GM19023 (cell line): ENCODE measurements at regions not wholly inside any gene's neighbourhood (a gene's known extent, or its start where the extent isn't known, plus 50 kb on each side); places are given as distances from the start of the nearest gene placed in this dataset.
"Not testable (repeated sequence)": the region's sequence is repeated elsewhere in the genome, so short reads cannot be mapped to it uniquely, and the experiment has no call there.

ENCODE experiments used
- ATAC-seq: cut with Tn5 transposase; IDR thresholded peaks from one replicate; pipeline ENCODE4 v1.9.1; 2021; ENCODE audit warnings: mild to moderate bottlenecking, moderate library complexity; ENCODE audit not compliant: unreplicated experiment

DNA sequence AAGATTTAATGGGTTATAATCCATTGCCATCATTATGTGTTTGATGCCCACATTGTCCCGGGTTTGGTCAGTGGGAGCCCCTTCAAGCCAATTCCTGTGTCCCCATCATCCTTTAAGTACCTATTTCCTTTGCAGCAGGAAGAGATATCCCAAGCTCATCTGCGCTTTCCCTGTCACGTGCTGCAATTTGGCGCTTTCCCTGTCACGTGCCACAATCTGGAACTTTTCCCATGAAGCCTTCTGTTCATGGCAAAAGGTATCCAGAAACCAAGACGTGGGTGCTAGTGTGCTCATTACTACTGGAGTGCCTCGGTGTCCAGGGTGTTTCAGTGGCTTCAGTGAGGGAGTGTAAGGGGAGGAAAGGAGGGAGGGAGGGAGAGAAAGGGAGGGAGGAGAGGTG, 168.5 kb downstream of the NPIPB11 start:
- no peak for ATAC-seq

DNA sequence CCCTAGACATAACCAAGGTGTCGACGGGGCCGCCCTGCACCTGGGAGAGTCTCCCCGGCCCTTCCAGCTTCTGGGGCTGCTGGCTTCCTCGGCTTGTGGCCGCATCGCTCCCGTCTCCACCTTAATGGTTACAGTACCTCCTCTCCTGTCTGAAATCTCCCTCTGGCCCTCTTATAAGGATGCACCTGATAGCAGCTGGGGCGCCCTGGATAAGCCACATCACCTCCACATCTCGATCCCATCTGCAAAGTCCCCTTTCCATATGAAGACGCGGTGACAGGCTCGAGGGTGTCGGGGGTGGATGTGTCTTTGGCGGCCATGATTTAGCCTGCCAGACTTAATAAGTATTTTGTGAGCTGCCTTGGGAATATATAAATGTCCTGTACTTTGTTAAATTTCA, 169.0 kb downstream of the NPIPB11 start:
- not testable (repeated sequence) for ATAC-seq

DNA sequence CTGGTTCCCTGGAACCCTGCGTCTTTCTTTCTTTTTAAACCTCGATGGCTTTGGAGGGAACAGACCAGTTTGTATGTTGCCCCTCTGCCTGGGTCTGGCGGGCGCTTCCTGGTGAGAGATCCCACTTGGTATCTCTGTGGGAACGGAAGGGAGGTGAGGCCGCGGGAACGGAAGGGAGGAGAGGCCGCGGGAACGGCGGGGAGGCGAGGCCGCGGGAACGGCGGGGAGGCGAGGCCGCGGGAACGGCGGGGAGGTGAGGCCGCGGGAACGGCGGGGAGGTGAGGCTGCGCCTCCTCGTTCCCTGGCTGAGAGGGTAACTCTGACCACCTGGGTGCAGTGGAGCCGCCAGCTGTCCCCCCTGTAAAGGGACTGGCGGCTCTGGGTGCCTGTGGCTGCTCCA, 169.5 kb downstream of the NPIPB11 start:
- ATAC-seq: not testable (repeated sequence)

DNA sequence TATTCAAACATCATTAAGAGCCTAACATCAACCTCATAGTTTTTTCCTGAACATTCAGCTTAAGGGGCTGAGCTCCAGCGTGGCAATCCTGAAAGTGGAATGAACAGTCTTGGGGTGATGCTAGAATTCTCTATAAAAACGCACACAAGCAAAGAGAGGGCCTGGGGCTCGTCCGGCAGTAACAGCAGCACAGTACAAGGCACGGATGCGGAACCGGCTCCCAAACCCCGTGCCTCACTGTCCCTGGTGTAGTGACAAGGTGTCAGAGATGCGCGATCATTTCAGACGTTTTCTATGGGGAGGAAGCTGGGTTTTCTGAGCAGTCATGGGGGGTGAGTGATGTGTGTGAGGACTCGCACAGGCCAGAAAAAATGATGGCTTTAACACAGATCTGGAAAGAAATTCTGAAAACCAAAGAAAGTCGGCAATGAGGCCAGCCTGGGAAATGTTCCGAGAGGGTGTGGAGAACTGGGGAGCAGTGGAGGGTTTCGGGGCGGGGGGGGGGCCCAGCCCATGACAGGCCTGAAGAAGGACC, 170.6 kb downstream of the NPIPB11 start:
- ATAC-seq: not testable (repeated sequence)

DNA sequence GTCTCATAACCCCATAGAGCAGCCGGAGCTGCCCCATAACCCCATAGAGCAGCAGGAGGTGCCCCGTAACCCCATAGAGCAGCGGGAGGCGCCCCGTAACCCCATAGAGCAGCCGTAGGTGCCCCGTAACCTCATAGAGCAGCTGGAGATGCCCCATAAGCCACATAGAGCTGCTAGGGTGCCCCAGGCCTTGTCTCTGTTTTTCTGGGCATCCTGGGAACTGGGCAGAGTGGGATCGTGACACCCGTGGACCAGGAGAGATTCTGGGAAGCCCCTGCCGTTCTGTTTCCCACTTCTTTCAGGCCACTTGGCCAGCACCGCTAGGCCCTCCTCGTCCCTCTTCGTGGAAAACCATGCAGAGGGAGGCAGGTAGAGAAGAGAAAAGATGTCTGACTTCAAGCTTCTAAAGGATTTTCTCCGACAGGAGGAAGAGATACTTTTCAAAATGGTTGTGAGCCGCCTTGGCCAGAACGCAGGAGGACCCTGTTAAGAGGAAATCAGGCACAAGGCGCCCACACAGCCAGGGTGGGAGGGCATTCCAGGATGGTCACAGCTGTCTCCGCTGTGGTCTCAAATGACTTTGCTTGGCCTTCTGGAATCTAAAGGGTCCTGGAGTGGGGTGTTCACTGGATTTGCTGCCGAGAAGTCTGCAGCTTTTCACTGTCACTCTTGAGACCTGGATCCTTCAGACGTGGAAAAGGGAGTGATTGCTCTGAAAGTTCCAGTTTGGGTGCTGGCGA, 171.8 kb downstream of the NPIPB11 start:
- ATAC-seq: not testable (repeated sequence)

DNA sequence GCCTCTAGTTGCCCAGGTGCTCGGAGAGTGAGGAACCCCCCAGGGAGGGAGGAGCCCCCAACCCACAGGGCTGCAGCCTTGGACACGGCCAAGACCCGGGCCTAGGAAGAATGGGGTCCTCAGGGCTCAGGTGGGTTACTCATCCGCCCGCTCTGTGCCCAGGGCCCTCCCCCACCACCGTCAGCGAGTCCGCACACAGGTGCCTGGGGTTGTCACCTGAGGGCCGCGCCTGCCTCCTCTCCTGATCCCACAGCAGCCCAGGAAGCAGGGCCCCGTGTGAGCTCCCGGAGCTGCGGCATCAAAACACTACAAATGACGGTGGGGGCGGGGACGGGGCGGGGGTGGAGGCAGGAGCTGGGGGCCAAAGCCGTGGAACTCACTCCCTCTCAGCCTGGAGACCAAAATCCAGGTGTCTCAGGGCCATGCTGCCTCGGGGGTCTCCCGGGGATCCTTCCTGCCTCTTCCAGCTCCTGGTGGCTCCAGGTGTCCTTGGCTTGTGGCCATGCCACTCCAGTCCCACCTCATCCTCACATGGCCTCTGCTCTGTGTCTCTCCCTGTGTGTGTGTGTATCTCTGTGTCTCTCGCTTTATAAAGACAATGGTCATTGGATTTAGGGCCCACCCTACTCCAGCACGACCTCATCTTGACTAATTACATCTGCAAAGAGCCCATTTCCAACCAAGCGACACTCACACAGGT, 172.7 kb downstream of the NPIPB11 start:
- not testable (repeated sequence) for ATAC-seq

DNA sequence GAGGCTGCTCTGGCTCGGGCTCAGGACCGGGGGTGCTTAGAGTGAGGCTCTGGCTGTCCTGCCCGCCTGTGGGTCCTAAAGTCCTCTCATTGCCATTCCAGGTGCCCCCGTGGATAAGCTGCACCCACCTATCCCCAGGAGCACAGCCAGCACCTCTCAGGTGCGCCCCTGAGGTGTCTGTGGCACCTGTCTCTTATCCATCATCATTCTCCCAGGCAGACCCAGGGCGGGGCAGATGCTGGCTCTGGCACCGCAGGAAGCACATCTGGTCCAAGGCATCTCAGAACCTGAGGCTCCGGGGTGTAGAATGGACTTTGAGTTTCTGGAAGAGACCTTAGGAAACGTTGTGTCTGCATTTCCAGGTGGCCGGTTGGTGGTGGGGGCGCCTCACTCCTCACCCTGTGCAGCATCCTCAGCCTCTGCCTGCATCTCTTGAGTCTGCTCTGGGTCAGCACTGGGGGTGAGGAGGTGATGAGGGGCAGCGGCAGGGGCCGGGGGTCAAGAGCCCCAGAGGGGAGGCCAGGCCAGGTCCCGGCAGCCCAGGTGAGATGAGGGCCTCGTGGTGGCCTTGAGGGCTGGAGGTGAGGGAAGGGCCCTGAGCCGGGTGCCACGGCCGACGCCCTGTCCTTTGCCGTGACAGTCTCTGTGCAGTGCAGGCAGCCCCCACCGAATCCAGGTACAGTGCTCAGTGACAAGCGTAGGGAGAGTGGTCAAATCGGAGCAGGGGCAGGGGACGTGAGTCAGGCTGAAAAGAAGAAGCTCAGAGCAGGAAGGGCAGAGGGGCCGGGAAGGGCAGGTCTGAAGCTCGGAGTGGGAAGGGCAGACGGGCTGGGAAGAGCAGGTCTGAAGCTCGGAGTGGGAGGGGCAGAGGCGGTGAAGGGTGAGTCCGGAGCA, 173.5 kb downstream of the NPIPB11 start:
- ATAC-seq: no peak

DNA sequence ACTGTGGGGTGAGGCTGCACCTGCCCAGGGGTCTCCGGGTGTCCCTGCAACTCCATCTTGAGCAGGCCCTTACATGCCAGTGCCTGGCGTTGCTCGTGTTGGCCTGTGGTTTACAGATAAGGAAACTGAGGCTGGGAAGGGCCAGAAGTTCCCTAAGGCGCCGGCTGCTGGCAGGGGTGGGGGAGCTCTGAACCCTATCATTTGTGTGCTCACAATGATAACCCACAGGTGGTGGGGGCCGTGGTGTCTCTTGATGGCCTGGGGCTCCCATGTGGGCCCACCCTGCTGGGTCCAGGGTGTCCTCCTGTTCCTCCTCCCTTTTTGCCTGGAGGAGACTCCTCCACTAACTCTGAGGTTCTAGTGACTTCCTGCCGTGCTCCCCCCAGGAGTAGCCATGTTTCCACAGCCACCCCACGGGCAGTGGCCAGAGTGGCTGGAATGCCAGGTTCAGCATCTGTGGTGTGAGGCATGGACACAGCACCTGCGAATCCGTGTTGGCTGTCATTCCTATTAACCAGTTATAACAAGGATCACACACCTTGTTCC, 174.3 kb downstream of the NPIPB11 start:
- ATAC-seq: not testable (repeated sequence)

DNA sequence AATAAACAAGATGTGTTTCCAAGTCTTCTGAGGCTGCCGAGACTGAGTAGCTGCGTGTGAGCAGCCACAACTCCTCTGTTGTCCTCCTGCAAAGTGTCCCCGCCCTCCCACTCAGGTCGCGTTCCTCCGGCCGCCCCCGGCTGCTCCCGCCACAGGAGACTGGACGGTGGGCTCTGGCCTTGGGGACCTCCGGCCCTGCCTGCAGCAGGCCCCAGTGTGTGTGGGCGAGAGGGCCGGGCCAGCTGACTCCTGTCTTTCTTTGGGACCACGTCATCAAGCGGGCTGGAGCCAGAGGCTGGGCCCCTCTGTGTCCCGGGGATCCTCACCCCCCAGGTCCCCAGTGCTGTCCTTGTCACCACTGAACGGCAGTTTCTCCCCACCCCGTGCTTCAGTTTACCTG, 175.3 kb downstream of the NPIPB11 start:
- ATAC-seq: no peak

DNA sequence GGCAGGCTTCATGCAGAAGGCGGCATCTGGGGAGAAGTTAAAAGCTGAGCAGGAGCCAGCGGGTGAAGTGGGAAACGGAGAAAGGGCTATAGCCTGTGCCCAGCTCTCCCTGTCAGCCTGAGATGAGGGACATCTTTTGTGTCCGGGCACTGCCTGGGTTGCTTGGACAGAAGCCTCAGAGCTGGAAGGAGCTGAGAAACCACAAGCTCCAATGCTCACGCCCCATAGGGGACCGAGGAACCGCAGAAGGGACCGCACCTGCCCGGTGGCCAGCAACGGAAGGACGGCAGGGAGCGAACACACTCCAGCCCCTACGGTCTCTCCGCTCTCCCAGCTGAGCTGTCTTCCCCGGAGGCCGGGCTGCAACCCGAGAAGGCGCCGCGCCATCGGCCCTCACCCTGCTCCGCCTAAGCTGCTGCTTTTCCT, 175.8 kb downstream of the NPIPB11 start:
- no peak for ATAC-seq

DNA sequence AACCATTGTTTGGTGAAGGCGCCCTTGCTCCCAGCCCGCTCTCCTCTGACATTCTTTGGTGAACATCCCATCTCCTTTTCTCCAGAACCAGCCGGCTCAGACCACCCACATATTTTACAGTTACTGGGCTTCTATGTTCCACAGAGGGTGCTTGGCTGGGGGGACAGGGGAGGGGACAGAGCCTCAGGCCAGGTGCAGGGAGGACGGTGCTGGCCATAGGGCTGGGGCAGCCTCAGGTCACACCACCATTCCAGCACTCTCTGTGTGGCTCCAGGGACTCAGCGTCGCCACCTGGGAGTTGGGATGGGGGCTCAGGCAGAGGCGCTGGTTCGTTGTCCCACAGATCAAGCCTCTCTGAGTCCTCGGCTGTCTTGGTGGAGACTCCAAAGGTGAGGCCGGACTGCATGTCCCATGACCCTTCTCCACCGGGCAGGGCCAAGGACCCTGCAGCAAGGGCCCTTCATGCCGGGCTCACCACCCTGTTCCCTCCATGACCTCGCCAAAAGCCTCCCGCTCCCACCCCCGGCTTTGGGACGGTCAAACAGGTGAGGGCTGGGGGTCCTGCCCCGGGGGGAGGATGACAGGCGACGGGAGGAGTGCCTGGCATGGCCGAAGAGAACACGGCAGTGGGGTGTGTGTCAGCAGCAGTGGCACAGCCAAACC, 176.4 kb downstream of the NPIPB11 start:
- not testable (repeated sequence) for ATAC-seq

DNA sequence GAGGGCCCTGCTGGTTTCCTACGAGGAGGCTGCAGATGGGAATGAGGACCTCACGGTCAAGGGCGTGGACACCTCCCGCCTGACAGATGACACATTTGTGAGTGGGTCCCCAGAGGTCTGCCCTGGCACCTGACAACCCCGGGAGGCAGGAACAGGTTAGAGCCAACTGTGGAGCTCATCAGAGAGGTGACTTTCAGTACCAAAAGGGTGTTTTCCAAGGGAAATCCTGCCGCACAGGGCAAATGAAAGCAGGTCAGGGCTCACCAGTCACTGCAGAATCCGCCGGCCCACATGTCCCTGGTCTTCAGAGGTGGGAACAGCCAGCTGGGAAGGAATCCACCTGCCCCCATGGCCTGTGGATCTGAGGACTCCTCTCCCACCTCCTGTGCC, 176.9 kb downstream of the NPIPB11 start:
- not testable (repeated sequence) for ATAC-seq

DNA sequence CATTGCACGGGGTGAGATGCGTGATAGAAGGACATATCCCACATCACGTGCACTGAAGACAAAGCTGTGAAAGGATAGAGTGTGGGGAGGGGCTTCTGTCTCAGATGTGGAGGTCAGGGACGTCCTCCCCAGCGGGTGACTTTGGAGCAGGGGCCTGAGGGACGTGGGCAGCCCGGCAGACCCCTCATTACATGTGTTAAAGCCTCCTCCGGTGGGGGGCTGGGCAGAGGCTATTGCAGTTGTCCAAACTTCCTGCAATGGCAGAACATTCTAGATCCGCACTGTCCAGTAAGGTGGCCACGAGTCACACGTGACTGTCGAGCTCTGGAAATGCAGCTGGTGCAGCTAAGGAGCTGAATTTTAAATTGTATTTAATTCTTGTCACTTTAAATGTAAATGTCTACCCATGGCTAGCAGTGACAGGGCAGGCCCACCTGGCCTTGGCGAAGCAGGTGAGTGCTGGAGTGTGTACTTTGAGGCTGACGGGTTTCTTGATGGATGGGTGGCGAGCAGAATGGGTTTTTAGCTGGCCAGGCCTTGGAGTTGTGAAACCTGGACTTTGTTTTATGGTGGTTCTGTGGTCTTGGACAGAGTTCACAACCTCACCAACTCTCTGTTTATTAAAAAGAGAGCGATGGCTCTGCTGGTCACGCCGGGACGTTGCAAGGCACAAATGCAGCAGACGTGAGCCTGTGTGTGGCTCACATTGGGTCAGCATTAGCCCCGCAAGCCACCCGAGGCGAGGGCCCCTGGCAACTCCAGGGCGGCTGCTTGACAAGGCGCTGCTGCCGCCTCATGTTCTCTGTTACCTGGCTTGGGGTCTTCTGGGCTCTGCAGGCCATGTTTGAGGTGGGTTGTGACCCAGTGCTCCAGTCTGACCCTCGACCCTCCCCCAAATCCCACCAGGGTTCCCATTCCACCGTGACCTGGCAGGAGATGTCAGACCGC, 177.6 kb downstream of the NPIPB11 start:
- not testable (repeated sequence) for ATAC-seq

DNA sequence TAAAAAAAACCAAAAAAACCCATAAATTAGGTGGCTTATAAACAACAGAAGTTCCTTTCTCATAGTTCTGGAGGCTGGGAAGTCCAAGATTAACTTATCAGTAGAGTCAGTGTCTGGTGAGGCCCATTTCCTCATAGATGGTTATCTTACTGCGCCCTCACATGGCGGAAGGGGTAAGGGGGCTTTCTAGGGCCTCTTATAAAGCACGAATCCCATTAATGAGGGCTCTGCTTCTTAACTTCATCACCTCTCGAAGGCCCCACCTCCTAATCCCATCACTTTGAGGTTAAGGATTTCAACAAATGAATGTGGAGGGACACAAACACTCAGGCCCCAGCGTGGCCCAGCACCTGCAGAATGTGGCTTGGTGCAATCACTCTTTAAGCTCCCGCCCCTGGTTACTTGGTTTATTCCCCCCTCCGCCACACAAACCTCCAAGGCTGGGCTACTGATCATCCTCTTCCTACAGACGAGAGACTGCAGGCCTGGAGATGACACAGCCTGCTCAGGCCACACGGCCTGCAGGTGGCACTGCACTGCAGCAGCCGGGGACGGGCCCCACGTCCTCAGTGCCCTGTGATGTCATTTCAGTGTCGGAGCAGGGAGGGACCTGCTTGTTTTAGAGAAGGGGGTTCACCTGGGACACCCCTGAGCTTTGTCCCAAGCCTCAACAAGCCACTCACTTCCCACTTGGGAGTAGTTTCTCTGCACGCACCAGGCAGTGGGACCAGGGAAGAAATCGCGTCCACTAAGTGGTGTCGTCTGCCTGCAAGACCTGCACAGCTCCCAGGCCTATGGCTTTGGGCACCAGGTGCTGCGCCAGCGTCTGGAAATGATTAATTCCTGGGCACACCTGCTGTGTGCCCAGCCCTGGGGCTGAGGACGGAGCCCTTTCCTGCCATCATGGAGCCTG, 178.5 kb downstream of the NPIPB11 start:
- not testable (repeated sequence) for ATAC-seq

DNA sequence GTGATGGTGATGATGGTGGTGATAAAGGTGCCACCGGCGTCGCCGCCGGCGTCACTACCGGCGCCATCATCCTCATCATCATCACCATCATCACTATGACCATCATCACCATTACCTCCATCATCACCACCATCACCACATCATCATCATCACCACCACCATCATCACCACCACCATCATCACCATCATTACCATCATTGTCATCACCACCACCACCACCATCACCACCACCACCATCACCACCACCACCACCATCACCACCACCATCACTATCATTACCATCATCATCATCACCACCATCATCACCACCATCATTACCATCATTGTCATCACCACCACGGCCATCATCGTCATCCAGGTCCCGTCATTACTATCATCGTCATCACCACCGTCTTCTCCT, 179.7 kb downstream of the NPIPB11 start:
- no peak for ATAC-seq

DNA sequence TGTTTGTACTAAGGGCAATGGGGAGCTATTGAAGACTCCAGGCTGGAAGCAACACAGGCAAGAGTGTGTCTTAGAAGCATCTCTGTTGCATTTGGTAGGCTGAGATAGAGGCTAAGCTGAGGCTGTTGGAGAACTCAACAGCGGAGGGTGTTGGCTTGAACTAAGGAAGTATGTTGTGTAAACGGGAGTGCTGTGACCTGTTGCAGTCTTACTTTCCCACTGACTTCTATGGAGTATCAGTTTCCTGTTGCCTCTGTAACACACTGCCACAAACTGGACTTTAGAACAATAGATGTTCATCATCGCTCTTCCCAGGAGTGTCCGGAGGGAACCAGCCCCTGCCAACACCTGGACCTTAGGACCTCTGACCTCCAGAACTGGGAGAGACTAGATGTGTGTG, 181.8 kb downstream of the NPIPB11 start:
- not testable (repeated sequence) for ATAC-seq

DNA sequence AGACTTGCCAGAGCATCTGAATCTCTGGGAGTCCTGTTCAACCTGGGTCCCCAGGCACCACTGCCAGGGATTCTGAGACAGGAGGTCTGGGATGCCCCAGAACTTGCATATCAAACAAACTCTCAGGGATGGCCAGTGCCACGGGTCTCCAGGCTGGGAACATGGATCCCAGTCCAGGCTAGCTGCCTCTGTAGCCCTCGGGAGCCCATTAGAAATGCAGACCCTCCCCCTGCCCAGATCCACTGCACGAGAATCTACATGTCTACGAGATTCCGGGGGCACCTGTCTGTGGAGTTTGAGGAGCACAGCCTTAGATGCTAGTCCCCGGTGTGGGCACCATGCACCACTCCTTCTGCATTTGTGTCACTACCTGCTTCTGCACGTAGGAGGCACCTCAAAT, 183.9 kb downstream of the NPIPB11 start:
- not testable (repeated sequence) for ATAC-seq

DNA sequence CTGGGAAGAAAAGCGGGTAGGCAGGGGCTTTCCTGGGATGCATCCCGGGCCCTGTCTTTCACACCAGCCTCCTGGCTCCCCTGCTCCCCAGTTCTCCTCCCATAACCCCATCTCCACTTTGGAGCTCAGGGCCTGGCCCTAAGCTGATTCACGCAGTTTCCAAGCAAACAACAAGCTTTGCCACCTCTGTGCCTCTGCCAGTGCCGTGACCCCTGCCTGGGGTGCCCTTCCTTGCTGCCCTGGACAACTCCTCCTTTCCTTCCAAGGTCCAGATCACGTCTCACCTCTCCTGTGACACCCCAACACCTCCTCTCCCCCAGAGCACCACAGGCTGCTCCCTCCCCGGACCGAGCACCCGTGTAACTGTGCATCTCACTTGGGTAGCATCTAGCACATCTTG, 184.5 kb downstream of the NPIPB11 start:
- not testable (repeated sequence) for ATAC-seq
